ENCODE measurements at regions not wholly inside any gene's neighbourhood (a gene's known extent, or its start where the extent isn't known, plus 50 kb on each side); places are given as distances from the start of the nearest gene placed in this dataset.
"Not testable (repeated sequence)": the region's sequence is repeated elsewhere in the genome, so short reads cannot be mapped to it uniquely, and the experiment has no call there.

DNA sequence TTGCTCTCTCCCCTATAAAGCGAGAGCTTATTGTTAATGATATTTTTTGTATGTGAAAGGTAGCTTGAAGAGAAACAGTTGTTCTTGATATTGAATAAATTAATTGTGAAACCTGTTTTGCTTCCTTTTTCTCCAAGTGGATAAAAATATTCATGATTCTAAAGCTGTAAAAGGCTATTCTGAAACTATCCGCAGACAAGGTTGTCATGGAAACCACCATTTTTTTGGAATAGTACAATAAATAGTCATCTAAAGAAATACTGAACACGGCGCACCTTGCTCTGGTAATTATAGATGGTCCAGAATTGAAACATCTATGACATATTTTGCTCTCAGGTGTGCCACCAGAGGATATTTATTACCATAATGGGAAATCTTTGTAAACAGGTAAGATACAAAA lies 1103.0 kb upstream of the SLC39A10 start:
- DNase-seq (ENCODE audit: low read depth in 2 of 2) = no peak

DNA sequence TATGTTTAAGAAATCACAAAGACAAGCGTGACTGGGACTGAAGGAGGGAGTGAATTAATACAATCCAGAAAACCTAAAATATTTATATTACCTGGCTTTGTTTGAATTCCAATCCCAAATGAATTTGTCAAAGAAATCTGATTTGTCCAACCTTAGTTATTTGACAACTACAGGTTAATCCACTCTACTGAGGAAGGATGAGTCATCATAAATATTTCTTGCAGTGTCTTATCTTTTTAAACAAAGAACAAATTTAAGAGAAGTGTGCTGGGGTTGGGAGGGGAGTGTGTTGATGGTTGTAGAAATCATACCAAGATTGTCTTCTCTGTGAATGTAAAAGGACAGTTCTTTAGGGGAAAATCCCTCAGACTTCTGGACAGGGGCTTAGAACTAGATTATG lies 1106.3 kb upstream of the SLC39A10 start:
- no peak for DNase-seq (ENCODE audit: low read depth in 2 of 2)

DNA sequence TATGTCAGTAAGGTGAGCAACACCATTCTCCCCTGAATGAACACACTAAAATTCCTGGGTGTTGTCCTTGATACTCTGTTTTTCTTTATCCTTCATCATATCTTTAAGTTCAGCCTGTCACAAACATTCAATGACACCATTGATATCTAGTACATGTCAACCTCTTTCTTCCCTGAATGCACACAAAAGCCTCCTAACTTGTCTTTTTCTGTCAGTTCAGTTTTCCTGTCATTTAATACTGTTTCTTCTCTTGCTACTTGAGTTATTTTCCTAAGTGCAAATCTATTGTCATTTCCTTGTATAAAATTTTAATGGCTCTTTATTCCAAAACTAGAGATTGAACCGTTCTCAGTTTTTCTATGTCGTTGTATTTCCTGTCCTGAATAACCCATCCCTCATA lies 1107.6 kb upstream of the SLC39A10 start:
- no peak for DNase-seq (ENCODE audit: low read depth in 2 of 2)

DNA sequence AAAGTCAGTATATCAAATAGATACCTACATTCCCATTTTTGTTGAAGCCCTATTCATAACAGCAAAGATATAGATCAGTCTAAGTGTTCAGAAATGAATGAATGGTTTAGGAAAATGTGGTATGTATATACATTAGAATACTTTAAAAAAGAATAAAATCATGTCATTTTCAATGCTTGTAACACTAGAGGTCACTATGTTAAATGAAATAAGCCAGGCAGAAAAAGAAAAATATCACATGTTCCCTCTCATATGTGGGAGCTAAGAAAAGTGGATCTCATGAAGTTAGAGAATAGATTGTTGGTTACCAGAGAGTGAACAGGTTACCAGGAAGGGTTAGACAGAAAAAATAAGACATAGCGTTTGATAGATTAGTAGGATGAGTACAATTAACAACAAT lies 1111.0 kb upstream of the SLC39A10 start:
- DNase-seq (ENCODE audit: low read depth in 2 of 2) = no peak

DNA sequence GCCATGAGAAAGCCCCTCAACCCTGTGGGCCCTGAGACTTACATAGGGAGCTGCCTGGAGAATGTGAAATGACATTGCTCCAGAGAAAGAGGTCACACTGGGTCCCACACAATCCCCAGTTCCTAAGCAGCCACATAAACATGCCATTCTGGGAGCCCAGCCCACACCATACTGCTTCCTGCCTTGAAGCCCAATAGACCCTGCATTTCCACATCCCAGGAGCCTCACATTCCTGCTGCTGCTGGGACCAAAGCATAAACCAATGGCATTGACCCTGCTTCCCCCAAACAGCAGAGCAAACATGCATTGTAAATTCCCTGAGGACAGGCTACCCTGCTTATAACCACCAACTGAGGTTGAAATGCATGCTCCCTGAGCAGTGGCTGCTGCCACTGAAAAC lies 1117.6 kb upstream of the SLC39A10 start:
- DNase-seq (ENCODE audit: low read depth in 2 of 2) = no peak

DNA sequence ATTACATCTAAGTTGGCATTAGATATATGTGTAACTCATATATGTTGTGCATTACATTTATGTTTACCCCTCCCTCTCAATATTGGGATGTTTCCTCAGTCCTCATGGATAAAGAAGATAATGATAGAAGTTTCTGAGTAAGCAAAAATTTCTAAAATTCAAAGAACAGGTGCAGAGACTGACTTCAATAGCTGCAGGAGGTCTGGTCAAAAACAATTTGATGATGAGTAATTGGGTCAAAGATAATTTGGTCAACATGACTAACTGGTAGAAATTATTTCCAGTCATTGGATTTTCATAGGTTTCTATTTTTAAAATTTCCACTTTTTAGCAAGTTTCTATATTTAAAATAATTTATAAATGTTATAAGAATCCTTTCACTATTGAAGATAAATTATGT lies 1130.9 kb upstream of the SLC39A10 start:
- no peak for DNase-seq (ENCODE audit: low read depth in 2 of 2)

DNA sequence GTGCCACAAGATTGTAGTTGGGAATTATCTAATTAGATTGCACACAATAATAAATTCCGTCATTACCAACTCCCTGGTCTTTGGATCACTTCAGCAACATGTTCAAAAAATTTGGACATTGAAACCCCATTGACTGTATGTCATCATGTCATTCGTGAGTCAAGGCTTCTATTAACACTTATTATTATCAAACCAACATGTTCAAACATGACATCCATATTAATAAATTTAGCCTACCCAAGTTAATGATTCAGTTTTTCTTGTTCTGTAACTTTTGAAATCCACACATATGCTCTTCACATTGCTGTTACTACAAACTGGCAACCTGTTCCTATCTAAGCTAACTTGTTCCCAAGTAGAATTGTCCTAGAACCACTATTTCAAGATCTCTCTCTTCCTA lies 1142.7 kb upstream of the SLC39A10 start:
- DNase-seq (ENCODE audit: low read depth in 2 of 2) = no peak

DNA sequence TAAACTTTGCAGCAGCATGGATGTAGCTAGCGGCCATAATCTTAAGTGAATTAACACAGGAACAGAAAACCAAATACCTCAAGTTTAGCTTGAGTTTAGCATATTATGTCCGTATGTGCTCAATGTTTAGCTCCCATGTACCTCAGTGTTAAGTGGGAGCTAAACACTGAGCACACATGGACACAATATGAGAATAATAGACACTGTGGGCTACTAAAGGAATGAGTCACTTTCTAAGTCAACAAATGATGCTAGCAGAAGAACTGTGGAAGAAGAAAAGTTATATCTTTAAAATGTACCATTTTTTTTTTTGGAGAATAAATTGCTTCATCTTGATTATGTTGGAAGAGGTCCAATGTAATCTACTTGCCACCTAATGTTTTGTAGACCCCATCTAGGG lies 1146.0 kb upstream of the SLC39A10 start:
- DNase-seq (ENCODE audit: low read depth in 2 of 2) = not testable (repeated sequence)

DNA sequence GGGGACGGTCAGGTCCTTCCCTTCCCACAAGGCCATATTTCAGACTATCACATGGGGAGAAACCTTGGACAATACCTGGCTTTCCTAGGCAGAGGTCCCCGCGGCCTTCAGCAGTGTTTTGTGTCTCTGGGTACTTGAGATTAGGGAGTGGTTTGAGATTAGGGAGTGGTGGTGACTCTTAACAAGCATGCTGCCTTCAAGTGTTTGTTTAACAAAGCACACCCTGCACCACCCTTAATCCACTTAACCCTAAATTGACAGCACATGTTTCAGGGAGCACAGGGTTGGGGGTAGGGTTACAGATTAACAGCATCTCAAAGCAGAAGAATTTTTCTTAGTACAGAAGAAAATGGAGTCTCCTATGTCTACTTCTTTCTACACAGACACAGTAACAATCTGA lies 1152.2 kb upstream of the SLC39A10 start:
- DNase-seq (ENCODE audit: low read depth in 2 of 2) = not testable (repeated sequence)

DNA sequence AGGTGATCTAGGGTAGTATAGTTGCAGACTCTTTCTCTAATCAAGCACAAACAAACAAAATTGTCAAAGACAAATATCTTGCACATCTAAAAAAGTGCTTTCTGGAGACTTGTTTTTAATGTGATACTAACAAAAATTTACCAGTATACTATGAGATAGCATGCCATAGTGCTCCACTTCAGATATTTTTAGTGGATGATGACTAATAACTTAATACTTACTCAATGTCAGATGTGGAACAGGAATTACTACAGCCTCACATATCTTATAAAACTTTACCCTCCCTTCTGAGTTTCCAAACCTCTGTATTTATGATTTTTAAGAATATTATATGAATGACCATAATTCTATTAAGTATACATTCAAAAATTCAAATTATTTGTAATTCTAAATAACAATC lies 1162.0 kb upstream of the SLC39A10 start:
- DNase-seq (ENCODE audit: low read depth in 2 of 2) = no peak

DNA sequence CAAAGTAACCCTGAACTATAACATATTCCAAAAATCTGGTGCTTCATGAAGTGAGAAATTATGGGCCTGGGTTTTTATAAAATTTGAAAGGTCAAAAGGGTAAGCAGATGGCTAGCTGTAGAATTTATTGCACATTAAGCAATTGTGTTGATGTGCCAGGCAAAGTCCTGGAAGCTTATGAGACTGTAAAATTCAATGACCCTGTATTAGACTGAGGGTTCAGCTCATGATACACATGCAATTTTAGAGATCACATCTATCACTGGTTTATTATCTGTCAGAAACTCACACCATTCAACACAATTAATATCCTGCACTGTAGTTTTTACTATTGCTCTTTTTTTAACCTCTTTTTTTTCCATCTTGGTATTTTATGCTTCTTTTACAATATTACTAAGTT lies 1162.6 kb upstream of the SLC39A10 start:
- DNase-seq (ENCODE audit: low read depth in 2 of 2) = no peak

DNA sequence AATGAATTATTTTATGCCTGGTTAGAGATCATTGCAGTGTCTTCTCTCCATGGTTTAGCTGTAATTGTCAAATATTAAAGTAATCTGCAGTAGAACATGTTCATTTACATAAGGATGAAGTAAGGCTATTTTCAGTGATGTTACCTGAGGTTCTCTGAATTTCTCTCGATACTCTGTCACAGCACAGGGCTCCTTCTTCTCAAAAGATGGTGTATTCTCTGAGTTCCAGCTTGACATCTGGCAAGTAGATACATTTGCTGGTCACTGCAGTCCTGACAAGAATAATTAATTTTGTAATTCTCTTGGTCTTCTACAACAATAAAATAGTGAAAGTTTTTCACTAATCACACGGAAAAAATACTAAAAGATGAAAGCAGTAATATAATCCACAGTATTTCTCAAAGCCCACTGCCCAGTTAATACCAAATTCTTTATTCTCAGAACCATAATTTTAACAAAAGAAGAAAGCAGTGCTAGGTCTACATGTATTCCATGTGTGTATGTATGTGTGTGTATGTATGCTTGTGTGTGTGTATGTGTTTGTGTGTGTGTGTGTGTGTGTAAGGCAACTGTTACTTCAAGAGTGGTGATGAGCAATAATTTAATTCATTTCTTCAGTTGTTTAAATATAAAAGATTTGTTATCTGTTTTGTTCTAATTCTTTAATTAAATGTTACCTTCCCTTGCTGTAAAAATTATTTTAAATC lies 1165.5 kb upstream of the SLC39A10 start:
- DNase-seq (ENCODE audit: low read depth in 2 of 2) = no peak

DNA sequence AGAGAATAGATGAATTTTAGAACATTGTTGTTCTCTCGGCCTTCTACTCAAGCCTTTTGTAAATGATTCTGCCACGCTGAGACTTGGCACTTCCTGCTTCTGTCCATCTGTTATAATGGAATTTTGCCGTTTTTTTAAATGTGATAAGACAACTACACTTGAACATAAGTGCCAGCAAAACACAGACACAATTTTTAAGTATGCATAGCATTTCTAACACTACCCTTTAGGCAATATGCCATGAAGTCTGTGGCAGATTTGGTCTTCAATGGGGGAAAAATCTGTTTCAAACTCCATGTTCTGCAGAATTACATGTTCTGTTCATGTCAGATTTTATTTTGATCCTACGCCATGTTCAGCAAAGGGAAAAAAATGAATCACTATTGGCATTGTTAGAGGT lies 1170.7 kb upstream of the SLC39A10 start:
- DNase-seq (ENCODE audit: low read depth in 2 of 2) = no peak

DNA sequence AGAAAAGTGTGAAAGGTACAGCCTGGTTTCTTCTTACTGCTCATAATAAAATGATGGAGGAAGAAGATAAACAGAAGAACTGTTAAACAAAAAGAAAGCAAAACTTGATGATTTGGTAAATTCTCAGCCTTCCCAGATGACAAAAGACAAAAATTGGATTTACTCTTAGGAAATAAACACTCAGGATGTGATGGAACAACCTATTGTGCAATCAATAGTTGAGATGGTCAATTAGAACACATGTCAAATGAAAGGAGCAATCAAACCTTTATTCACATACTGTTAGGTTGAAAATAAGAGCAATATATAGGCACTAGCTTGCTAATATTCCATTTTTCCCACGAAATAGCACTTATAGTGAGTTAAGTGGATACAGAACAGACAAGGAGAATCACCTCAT lies 1174.0 kb upstream of the SLC39A10 start:
- DNase-seq (ENCODE audit: low read depth in 2 of 2) = no peak

DNA sequence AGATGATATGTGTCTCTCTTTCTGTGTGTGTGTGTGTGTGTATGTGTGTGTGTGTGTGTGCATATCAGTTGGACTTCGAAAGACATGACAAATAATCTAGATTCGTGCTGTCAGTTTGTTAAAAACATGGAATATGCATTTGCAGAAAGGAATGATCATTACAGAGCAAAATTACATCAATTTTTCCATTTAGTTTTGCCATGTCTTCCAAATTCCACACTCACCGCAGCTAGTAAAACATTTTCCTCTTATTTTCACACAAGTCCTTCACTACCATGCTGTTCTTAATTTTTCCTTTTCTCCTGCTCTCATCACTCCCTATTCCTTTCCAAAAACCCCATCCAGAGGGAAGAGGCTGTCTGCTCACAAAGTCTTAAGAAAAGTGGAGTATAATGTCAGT lies 1191.4 kb upstream of the SLC39A10 start:
- DNase-seq (ENCODE audit: low read depth in 2 of 2) = no peak

DNA sequence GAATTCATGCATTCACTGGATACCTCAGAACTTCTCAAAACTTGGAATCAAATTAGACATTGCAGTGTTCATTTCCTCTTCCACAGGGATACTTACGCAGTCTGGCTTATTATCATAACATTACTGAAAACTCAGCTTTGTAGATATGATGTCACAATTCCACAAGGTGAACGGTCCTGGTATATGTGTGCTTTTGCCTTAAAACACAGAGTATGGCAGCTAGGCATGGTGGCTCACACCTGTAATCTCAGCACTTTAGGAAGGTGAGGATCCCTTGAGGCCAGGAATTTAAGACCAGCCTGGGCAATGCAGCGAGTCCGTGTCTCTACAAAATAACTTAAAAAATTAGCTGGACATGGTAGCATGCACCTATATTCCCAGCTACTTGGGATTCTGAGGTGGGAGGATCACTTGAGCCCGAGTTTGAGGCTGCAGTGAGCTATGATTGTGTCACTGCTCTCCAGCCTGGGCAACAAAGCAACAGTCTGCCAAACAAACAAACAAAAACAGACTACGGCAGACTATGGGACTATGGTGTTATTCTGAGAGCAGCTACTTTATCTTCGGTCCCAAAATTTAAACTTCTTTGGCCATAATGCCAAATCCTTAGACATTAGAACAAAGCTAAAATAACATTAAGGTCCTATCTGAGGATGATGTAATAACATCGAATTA lies 1191.9 kb upstream of the SLC39A10 start:
- DNase-seq (ENCODE audit: low read depth in 2 of 2) = no peak

DNA sequence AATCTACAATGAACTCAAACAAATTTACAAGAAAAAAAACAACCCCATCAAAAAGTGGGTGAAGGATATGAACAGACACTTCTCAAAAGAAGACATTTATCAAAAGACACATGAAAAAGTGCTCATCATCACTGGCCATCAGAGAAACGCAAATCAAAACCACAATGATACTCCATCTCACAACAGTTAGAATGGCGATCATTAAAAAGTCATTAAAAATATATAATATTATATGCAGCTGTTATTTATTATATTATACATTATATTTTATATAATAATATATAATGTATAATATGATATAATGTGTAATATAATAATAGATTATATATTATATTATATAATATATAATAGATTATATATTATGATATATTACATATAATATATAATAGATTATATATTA lies 1194.1 kb upstream of the SLC39A10 start:
- DNase-seq (ENCODE audit: low read depth in 2 of 2) = not testable (repeated sequence)

DNA sequence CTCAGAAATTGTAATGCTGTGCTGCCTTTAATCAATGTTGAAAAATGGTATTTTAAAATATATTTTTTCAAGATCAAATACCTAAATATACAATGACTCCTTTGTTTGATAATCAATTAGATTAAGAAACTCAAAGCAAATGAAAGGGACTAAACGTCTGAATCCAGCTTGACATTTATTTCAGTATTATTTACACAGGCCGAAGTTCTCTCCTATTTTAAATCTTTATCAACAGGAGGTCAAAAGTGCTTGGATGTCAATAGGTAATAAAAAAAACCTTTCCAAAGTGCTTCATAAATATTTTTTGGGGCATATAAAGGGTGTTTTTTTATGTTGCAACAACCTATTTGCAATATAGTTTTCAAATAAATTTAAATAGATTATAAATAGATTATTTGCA lies 1201.7 kb upstream of the SLC39A10 start:
- DNase-seq (ENCODE audit: low read depth in 2 of 2) = no peak

DNA sequence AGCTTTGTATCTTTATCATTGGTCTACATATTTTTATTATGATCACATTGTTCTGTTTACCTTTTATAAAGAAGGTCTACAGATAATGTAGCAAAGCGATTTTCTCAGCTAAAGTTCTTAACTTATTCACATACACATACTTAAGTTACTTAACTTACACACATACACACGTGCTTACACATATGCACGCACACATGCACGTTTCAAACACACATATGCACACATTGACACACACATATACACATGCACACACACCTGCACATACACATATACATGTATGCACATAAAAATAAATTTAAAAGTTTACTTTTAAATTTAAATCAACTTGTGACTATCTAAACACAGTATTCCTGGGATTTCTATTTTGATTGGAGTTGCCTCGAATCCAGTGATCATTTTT lies 1204.5 kb upstream of the SLC39A10 start:
- DNase-seq (ENCODE audit: low read depth in 2 of 2) = no peak

DNA sequence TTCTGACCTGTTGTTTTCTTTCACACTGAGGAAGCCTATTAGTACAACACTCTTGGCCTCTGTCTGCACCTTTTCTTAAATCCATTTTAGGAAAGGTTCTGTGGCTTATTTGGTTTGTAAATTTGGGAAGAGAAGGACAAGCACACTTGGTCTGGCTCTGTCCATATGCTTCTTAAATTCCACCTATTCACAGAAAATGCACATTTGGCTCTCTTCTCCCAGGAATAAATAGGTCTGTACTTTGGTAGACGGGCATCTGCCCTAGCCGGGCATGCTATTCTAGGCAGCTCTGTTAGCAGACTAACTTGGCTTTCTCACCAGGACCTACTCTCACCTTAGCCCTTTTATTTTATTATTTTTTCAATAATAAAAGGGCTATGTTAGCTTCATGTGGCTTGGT lies 1211.8 kb upstream of the SLC39A10 start:
- no peak for DNase-seq (ENCODE audit: low read depth in 2 of 2)

DNA sequence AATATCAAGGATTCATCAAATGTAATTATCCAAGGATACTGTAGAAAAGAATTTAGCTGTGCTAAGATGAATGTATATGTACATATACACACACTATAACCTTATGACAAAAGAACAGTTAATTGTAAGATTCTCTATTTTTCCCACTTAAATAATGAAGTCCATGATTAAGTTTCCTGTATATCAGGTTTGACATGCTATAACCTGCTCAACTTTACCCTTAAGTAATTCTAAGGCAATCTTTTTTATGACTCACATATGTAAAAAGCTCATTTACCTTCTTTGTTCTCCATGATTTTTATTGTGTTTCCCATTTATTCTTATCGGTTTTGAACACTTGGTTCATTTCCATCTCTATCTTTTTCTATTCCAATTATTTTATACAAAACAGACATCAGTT lies 1213.1 kb upstream of the SLC39A10 start:
- DNase-seq (ENCODE audit: low read depth in 2 of 2) = no peak

DNA sequence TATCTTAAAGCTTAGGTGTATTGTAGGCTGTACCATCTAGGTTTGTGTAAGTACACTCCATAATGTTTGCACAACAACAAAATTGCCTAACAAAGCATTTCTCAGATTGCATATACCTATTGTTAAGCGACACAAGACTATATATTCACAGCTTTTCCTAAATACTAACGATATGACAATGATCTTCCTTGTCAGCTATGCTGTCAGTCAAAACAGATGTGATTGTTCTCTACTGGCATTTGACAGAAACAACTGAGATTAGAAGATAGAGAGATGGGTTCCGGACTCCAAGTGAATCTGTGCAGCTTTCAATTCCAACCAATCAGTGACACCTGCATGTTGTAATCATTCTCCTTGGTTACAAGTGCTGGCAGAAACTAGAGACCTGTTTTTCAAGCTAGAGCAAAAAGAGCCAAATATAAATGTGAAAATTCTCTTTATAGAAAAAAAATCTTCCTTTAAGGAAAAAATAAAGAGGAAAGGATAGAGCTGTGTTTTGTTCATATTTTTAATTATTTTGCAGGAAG lies 1232.3 kb upstream of the SLC39A10 start:
- DNase-seq (ENCODE audit: low read depth in 2 of 2) = no peak

DNA sequence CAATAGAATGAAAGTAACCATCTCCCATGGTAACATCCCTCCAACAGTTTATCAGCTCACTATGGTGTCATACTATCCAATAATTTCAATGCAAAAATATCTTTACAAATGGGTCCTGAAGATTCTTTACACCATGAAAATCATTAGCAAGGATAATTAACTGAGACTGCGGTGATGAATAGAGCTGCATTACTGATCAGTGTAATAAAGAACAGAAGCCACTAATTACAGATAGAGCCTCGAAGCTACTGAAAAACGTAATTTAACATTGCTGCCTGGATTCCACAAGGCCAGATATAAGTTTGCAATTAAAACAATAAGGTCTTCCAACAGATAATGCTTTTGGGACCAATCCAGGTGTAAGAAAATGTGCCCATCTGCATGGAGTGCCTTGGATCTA lies 1245.8 kb upstream of the SLC39A10 start:
- no peak for DNase-seq (ENCODE audit: low read depth in 2 of 2)

DNA sequence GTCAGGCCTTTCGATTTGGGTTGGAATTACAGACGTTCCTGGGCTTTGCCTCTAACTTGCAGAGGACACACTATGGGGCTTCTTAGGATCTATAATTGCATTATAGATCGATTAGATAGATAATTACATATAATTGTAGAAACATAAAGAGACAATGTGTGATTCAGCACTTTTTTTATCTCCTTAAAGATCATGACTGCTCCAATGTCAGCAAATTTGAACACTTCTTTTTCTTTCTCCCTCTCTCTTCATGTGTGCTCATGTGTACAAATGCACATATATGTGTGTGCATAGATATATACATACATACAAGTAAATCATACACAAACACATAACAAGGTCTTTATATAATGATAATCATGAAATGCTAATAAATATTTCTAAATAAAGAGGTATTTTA lies 1261.2 kb upstream of the SLC39A10 start:
- no peak for DNase-seq (ENCODE audit: low read depth in 2 of 2)
